Erythroblast (primary cell): ENCODE measurements at regions not wholly inside any gene's neighbourhood (a gene's known extent, or its start where the extent isn't known, plus 50 kb on each side); places are given as distances from the start of the nearest gene placed in this dataset.

Experiments used
- DNase-seq, 2 experiments: peaks; one replicate each; lab custom pipeline; 2025; lab: John Stamatoyannopoulos, UW
- GATA1 ChIP-seq: IDR thresholded peaks from 2 replicates; pipeline ENCODE4 v1.6.1; 2011; ENCODE audit warnings: low read depth, mild to moderate bottlenecking, control low read depth, low read length, moderate library complexity
- POLR2A ChIP-seq: IDR thresholded peaks from 2 replicates; pipeline ENCODE4 v1.6.1; 2011; ENCODE audit warnings: mild to moderate bottlenecking, low read length

DNA sequence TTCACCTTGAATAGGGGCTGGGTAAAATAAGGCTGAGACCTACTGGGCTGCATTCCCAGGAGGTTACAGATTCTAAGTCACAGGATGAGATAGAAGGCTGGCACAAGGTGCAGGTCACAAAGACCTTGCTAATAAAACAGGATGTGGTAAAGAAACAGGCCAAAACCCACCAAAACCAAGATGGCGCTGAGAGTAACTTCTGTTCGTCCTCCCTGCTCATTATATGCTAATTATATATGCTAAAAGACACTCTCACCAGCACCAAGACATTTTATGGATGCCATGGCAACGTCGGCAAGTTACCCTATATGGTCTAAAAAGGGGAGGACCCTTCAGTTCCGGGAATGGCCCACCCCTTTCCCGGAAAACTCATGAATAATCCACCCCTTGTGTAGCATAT, 711.5 kb upstream of the KLHL29 start:
- DNase-seq: no peak
- TF ChIP-seq POLR2A: no peak
- TF ChIP-seq GATA1: no peak

DNA sequence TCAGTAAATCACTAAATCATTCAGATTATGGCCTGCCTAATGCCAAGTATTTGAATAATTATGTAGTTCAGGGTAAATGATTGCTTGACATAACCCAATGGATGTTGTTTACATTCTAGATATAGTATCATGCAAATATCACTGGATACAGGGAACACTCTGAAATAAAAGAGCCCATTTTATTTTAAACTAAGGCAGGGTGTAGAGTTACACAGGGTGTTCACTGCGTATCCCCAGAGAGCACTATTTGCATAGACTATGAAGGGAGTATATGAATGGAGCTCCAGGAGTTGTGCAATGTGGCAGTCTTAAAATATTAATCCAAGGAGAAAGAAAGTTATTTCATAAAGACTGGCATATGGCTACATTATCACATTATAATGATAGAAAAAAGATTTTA, 701.1 kb upstream of the KLHL29 start:
- TF ChIP-seq GATA1 (no peak), POLR2A (no peak)

DNA sequence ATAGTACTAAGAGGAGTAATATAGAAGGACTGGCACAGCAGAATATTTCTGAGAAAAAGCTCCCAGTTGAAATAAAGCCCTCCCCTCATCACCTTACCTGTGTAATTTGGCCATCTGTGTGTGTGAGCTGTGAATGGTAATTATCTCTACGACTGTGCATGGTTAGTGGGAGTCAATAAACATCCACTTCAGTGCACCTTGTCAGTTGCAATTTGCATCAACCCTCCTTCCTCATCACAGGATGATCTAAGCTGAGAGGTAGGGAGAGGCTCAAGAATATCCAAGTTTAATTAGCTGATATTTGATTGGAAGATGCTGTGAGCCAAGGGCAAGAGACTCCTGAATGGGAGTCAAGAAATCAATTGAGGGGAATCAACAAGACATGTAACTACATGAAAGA, 694.9 kb upstream of the KLHL29 start:
- TF ChIP-seq POLR2A (no peak), GATA1 (no peak)
- DNase-seq: no peak

More for the DNA sequence above, 701.1 kb upstream of the KLHL29 start:
- DNase-seq: no peak

GRCh38 chr2:22691666-22692065, 693.3 kb upstream of the KLHL29 start:
- TF ChIP-seq GATA1 (no peak), POLR2A (no peak)
- DNase-seq: no peak

- TF ChIP-seq GATA1: no peak
- TF ChIP-seq POLR2A: no peak
- no peak for DNase-seq
These were observed 692.2 kb upstream of the KLHL29 start for GRCh38 chr2:22692746-22693145.

DNA sequence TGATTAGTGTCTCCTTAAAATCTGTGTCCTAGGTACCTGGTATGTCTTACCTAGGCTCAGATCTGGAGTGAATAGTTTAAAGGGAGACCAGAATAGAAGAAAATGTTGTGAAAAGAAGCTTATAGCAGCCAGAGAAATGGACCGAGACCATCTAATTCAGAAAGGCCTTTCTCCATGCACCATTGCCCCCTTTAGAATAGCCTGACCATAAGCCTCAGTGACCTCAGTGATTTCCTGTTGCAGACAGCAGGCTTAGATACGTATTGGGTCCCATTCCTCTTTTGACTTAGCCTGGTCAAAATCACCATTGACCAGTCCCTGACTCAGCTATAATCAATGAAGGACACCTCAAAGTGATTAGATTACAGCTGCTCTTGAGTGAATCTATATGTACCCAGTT, 690.7 kb upstream of the KLHL29 start:
- no peak for DNase-seq
- no peak for TF ChIP-seq POLR2A
- no peak for TF ChIP-seq GATA1

- no peak for DNase-seq
- TF ChIP-seq POLR2A (no peak), GATA1 (no peak)
These were observed 690.1 kb upstream of the KLHL29 start for GRCh38 chr2:22694856-22695255.

DNA sequence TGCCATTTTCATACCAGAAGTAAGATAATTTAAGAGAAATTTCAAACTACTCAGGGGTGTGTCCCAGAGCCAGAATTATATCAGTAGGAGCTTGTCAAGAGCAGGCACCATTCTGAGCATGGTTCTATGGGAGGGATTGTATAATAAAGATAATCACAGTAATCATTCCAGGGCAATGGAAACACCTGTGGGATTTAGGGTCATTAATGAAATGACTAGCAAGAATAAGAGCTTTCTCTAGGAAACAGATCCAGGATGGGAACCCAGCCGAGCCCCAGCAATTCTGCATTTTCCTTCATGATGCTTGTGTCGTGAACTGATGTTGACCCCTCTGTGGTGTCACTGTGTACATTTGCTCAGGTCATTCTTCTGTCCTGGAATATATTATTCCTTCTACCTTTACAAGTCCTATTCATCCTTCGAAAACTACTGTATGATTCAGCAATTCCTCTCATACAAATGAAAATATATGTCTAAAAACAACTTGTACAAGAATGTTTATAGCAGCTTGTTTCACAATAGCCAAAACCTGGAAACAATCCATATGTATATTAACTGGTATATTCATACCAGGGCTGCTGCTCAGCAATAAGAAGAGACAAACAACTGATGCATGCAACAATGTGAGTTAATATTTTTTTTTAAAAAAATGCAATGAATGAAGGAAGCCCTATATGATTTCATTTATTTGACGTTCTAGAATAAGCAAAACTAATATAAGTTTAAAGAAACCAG, 687.8 kb upstream of the KLHL29 start:
- DNase-seq: no peak
- TF ChIP-seq GATA1 (no peak), POLR2A (no peak)

GRCh38 chr2:22701561-22702160, 683.3 kb upstream of the KLHL29 start:
- TF ChIP-seq POLR2A: no peak
- TF ChIP-seq GATA1: no peak
- DNase-seq: no peak

DNA sequence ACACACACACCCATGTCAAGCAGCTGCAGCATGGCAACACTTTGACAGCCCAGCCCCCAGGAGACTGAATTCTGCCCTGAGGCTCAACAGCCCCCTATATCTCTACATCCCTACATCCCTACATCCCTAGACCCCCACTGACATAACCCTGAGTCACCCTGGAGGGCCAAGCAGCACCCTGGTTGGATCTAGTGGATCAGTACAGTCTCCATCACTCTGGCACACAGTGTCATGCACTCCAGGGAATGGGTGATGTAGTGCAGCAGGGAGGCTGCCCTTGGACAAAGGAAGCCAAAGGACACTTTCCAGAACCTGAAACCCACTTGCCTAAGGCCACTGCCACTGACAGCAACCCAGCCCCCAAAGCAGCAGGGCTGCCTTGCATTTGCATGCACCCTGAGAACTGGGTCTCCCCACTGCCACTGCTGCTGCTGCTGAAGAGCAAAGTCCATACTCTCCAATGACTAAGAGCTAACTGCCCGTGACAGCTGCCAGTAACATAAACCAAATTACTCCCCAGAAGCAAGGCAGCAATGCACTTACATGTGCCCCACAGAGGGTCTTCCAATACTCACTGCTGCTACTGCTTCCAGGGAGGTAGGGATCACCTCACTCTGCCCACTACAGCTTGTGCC, 681.6 kb upstream of the KLHL29 start:
- TF ChIP-seq GATA1: no peak
- no peak for TF ChIP-seq POLR2A
- no peak for DNase-seq

DNA sequence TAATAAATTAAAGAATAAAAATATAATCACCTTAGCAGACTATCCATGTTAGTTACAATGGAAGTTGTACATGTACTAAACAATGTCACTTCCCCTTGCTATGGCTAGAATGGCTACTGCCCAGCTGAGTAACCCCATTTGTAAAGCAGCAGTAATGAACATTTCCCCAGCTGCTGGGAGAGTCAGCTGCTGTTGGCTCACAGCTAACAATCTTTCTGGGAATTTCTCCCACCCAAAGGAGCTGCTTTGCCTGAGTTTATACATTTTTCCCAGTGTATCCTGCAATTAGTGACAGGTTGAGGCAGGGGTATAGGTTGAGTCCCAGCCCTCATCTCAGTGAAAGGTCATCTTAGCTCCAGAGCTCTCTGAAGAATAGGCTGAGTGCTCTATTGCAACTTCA, 665.6 kb upstream of the KLHL29 start:
- no peak for DNase-seq
- no peak for TF ChIP-seq POLR2A

GRCh38 chr2:22729466-22729865, 655.5 kb upstream of the KLHL29 start:
- TF ChIP-seq POLR2A (no peak), GATA1 (no peak)
- no peak for DNase-seq

GRCh38 chr2:22734373-22735045, 650.5 kb upstream of the KLHL29 start:
- no peak for DNase-seq
- TF ChIP-seq GATA1: no peak
- TF ChIP-seq POLR2A: no peak

- DNase-seq: no peak
- TF ChIP-seq POLR2A: no peak
- TF ChIP-seq GATA1: no peak
These were observed 647.8 kb upstream of the KLHL29 start for GRCh38 chr2:22737144-22737543.
